GM18520 (cell line): ENCODE measurements at regions not wholly inside any gene's neighbourhood (a gene's known extent, or its start where the extent isn't known, plus 50 kb on each side); places are given as distances from the start of the nearest gene placed in this dataset.

ENCODE experiments used
- ATAC-seq: cut with Tn5 transposase; IDR thresholded peaks from one replicate; pipeline ENCODE4 v1.9.1; 2021; ENCODE audit not compliant: unreplicated experiment

DNA sequence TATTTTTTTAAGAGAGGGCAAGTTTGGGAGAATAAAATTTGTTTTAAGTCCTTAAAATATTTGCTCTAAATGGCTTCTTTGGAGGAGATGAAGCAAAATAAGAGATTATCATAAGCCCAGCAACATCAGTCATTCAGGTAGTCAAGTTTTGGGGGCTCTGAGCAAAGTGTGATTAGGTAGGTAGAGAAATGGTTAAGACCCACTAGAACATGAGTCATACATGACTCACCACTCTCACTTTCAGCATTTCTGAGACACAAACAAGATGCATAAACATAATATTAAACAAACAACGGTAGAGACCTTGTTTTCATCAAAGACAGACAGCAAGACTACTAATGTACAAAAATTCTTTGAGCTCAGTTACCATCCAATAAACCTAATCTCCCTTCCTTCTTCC is 272.2 kb downstream of the LMO4 start:
- ATAC-seq = no peak

DNA sequence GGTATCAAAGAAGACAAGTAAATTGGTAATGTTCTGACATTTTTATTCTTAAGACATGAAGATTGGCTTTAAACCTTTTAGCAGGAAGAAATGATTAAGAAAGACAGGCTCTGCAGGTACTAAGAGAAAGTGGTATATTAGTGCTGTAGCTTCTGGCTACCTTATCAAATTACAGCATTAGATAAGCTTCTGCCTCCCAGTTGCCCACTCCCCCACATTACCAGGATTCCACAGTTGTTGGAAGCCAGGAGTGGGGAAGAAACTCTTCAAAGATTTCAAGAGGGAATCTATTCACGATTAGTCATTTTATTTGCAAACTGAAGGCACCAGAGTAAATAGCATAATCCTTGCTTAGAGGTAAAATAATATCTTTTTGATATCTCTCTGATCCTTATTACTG is 274.9 kb downstream of the LMO4 start:
- ATAC-seq = no peak

DNA sequence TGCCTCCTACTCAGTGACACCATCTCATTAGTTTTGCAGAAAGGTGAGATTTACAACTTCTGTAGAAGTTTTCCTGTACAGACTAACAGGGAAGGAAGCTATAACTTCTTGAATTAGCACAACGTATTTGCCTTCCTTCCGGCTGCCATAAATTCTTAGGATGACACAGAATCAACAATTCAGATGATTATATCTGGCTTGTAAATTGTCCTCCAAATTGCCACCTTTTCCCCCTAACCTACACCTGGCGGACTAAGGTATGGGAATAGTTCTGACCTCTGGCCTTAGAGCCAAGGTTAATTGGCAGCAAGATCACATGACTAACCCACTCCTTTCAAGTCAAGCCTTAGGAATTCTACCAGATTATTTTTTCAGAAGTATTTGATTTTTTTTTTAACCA is 284.3 kb downstream of the LMO4 start:
- ATAC-seq = no peak

DNA sequence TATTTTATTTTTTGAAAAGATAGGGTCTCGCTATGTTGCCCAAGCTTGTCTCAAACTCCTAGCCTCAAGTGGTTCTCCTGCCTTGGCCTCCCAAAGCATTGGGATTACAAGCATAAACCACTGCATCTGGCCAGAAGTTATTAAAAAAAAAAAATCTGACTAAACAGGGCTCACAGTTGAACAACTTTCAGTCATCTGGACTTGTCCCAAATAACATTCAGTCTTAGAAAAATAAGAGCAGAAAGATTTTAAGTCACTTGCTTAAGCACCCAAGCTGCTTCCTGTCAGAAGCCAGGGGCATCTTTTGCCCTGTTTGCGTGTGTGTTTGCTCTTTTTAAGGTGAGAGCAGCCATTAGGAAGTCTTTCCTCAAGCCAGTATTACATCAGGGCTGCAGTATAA is 286.8 kb downstream of the LMO4 start:
- no peak for ATAC-seq

DNA sequence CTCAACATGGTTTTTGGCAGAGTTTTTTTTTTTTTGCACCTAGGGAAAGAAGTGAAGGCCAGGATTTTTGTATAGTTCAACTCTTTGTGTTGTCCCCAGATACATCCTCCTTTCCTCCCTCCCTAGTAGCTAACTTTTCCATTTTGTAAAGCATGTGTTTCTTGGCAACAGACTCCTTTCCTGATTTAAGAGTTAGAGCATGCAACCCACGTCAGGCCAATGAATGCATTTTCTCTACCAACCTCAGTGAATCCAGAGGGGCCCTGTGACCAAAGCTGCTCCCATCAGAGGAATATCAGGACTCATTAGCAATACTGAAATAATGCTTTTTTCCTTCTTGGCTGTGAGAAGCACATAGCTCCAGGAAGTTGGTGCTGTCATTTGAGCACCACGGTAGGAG is 287.2 kb downstream of the LMO4 start:
- no peak for ATAC-seq

DNA sequence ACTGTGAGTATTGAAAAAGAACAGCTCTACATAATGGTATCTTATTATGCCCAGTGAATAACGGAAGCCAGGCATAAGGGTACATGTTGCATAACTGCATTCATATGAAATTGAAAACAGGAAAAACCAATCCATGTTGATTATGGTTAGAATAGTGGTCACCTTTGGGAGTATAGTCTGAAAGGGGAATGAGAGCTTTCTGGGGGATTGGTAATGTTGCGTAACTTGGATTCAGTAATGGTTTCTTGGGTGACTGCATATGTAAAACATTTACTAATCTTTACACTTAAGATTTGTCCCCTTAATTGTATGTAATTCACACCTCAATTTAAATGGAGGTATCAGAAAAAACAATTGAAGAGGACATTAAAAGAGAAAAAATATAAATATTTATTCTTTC is 292.1 kb downstream of the LMO4 start:
- ATAC-seq = no peak

DNA sequence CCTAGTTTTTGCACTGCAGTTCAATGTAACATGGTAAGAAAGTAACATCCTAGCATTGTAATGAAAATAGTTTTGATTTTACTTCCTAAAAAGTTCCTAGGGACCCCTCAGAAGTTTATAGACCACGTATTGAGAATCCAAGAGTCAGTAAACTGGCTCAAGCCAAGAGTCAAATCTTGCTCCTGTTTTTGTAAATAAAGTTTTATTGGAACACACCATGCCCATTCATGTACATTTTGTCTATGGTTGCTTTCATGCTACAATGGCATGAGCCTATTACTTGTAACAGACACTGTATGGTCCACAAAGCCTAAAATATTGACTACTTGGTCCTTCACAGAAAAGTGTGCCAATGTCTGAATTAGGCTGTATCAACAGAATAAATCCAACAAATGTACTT is 301.0 kb downstream of the LMO4 start:
- ATAC-seq = no peak

DNA sequence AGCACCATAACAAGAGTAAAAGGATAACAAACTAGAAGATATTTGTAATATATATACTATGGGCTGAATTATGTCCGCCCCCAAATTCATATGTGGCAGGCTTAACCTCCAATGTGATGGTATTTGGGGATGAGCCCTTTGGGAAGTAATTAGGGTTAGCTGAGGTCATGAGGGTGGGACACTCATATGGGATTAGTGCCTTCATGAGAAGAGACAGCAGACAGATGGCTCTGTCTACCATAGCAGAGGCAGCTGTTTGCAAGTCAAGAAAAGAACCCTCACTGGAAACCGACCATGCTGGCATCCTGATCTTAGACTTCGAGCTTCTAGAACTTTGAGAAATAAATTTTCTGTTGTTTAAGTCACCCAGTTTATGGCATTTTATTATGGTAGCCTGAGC is 303.6 kb downstream of the LMO4 start:
- ATAC-seq = no peak

DNA sequence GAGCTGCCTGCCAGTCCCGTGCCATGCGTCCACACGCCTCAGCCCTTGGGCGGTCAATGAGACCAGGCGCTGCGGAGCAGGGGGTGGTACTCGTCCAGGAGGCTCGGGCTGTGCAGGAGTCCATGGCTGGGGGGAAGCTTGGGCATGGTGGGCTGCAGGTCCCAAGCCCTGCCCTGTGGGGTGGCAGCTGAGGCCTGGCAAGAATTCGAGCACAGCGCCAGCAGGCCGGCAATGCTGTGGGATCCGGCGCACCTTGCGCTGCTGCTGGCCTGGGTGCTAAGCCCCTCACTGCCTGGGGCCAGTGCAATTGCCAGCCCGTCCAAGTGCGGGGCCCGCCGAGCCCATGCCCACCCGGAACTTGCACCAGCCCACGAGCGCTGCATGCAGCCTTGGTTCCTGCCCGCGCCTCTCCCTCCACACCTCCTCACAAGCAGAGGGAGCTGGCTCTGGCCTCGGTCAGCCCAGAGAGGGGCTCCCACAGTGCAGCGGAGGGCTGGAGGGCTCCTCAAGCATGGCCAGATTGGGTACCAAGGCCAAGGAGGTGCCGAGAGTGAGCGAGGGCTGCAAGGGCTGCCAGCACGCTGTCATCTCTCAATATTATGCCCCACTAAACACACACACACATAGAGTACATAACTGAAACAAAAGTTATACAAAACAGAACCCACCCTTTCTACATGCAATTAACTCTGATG is 307.7 kb downstream of the LMO4 start:
- ATAC-seq = no peak

DNA sequence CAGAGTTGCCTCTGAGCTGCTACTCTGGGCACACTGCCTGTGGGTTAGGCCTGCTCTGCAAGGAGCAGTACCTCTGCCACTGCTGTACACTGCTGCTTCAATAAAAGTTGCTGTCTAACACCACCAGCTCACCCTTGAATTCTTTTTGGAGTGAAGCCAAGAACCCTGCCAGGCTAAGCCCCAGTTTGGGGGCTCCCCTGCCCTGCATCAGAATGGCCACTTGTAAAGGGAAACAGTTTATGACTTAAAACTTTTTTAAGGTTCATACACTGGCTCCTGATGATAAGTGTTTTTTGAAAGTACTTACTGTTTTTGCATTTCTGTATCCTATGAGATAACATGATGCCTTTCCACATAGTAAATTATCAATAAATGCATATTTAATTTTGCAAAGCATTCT is 310.0 kb downstream of the LMO4 start:
- ATAC-seq = no peak

DNA sequence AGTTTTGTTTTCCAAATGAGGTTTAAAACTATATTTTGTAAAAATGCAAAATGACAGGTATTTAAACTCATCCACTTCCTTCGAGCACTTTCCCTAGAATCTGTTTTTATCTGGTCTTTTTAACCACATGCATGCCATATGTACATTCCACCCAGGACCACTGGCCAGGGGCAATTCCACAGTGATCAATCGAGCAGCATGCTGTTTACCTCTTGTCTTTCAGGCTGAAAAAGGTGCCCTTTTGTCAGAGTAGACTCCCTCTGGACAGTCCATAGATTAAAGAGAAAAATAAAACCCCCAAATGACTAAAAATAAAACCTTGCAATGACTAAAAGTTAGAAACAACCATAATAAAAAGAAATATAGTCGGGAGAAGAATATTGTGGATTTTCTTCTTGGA is 313.3 kb downstream of the LMO4 start:
- ATAC-seq = no peak

DNA sequence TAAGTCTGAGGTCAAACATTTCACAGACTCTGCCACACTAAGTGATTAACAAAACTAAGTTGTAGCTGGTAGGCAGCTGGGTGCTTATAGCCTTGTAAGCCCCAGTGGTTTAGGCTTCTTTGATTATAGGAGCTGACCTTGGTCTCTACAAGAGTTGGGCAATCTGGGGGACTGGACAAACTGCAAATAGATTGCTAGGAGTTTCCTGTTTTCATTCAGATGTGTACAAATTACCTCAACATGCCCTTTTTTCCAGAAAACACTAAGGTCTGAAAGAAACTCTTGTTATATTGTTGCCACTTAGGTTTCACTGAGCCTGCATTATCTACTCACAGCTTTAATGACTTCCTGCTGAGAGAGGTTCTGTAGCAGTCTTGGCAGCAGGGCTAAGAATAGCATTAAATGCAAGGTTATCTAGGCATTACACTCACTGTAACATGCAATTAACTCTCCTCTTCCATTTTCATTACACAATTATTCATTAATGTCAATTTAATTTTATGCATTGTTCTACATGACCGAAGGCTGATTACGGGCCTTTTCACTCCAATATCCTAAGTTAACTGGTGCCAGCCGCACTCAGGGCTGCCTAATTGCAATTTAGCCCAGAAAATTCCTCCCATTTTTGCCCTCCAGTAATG is 314.0 kb downstream of the LMO4 start:
- no peak for ATAC-seq

DNA sequence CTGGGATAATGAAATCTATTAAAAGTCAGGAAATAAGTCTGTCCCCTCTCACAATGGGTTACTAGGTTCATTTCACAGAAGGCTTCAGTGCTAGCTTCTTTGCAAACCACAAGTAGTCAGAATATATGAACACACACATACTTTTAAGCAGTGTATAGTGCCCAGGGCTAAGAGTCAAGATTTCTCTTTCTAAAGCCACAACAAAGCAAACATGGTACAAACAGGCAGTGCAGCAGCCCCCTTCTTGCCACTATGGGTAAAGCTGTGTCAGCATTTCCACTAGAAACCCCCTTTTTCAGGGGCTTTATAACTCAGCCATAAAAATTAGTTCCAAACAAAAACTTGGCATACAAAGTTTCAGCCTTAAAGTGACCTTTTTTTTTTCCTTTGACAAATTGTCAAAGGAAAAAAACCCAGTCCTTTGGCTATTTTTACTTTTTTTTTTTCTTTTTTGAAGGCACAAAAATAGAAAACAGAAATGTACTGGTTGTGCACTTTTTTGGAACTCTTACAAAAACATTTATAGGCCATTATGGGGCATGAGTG is 315.4 kb downstream of the LMO4 start:
- ATAC-seq = no peak

DNA sequence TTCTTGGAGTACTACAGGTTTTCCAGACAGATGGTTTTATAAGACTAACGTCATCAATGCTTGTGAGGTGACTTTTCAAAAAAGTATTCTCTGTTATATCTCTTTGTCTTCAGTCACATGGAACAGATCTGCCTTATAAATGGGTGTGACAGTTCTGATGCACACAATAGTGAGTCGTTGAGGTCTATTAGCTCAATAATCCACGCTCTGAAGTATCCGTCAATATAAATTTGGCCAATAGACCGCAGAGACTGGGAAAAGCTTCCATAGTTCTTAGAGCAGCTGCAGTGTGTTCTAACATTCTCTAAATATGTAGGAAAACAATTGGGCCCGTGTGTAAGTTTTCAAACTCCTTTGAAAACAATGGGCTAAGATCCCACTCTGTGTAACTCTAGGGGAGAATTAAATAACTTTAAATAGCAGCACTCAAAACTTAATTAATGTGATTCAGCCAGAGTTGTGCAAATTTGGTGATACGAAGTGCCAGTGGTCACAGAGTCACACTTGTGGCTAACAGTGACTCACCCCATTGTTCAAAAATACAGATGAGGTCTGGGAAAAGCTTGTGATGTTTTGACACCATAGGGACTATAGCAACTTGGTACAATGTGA is 316.0 kb downstream of the LMO4 start:
- ATAC-seq = no peak

DNA sequence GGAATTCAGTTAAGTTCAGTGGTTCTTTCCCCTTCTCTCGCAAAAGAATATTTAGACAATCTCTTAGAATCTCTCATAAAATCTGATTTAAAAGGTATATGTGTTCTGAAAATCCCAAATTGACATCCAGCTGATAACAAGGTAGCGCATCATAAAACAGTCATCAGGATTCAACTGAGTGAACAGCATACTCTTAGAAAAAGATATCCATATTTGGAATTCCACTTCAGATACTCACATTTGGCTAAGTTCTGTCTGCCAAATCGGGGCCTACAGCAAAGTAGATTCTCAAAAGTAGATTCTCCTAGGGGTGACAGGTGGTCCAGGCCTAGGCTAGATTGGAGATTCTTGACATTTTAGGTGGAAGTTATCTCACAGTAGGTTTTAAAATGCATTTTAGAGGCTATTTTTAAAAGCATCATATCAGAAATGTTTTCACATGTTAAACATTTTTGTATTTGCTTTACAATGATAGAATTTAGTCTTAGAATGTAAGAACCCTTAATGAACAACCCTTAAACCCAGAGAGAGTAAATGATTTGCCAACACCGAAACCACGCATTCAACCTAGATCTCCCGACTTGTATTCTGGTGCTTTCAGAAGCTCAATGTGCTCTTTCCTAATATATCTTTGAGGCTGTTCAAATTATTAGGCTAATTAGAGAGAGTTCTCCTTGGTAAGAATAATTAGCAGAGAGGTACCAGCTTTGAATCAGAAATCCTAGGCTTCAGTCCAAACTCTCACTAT is 318.9 kb downstream of the LMO4 start:
- ATAC-seq = no peak

DNA sequence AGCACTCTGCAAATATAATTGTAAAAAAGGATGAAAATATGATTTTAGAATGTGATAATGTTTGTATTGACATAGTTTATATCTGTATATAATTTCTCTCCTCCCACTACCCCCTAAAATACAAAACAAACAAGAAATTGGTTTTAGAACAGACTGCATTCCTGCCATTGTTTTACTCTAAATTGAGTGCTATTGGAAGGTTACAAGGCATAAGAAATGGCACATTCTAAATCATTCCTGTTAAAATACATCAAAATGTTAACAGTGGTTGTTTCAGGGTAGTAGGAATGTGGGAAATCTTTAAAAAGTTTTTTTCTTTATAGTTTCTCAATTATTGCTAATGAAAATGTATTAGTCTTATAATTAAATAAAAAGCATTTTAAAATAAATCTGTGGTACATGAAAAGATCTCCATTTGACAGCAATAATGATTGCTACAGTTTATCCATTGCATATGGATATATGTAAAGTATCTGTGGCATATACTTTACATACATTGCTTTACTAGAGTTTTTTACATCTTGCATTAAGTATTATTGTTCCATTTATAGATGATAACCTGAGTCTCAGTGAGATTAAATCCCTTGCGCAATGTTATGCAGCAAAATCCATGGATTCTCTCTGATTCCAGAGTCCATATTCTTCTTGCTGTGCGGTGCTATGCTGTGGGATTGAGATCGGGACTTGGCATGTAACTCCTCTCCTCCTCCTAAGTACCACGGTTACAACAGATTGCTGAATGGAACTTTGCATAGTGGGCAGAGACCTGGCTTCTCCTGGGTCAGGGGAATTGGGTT is 319.8 kb downstream of the LMO4 start:
- no peak for ATAC-seq

DNA sequence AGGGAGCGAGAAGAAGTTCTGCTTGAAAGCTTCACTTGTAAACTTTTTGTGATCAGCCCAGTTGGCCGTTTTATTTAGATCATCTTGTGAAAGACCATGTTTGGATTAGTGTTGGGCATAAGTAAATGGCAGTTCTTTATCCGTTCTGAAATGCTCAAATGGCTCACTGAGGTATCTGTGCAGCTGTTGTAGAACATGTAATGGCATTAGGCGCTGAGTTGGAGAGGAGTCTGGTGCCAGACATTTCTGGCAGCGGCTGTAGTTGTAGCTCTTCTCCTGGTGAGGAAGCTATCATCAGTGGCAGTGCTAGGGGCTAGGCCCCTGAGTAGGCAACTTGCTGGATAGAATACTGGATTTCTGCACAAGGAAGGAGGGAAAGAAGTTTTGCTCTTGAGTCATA is 321.6 kb downstream of the LMO4 start:
- ATAC-seq = no peak

DNA sequence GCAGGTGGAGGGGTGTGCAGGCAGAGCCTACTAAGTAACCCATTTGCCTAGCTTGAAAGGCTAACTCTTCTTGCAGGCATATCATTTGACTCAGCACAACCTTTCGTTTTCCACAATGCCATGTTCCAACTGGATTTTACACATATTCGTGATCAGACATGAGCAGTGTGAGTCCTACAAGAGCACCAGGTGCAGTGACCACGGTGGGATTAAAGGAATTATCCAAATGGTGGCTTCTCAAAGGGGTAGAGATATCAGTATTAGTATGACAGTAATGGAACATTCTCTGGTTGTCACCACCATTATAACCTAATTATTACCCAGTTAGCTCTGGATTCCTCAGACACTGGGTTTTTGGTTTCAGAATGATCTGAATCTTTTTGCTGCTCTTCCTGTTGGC is 323.5 kb downstream of the LMO4 start:
- ATAC-seq = no peak

DNA sequence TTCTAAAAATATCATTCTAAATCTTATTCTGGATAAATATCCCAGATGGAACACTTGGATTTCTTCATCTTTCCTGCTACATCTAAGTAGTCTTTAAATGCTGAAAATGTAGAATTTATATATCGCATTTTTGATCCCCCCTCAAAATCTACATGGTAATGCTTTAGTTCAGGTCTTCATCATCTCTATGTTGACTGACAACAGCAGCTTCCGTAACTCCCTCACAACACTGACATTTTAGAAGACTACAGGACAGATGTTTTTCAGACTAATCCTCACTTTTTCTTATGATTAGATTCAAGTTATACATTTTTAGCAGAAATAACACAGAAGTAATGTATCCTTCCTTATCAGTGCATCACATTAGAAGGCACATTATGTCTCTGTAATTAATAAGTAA is 336.5 kb downstream of the LMO4 start:
- ATAC-seq = no peak

DNA sequence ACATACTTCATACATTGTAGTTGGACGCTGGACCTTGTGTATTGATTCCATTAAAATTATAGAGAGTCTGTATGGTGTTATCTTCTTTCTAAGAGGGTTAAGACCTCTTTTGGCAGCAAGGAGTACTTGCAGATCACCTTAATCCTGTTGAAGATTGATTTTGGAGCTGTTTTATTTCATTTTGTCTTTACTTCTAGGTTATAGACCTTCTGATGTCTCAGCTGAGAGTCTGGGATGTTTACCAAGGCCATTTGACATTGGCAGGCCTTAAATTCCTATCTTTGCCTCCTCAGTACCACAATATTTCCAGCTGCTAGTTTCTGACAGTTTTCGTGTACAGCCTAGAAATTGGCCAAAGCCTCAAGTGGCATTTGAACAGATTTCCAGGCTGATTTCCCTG is 338.0 kb downstream of the LMO4 start:
- no peak for ATAC-seq

DNA sequence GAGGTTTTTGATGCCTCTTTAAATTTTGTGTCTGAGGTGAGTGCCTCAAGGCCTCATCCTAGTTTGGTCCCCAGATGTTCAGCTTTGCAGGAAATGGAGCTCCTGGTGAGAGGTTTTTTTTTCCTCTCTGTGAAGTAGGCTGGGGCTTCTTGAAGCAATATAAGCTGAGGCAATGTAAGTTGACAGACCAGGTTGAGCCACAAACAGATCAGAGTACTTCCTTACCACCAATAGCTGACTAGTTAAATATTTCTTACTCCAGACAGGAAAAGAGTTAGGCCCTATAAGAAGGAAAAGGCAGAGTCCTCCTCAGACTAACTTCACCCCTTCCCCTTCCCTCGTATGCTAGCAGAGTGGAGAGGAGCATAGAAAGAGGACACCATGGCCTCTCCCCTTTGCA is 341.0 kb downstream of the LMO4 start:
- ATAC-seq = no peak
